GM12865 (cell line): ENCODE measurements at regions not wholly inside any gene's neighbourhood (a gene's known extent, or its start where the extent isn't known, plus 50 kb on each side); places are given as distances from the start of the nearest gene placed in this dataset.

Experiments
- DNase-seq: peaks from one replicate; pipeline ENCODE4 v3.0.0; 2010; ENCODE audit warnings: low read depth
- H3K4me3 ChIP-seq: 2 replicates; pipeline ENCODE4 v1.5.1; 2011; ENCODE audit warnings: mild to moderate bottlenecking, low read depth, low read length, control low read depth
- CTCF ChIP-seq: IDR thresholded peaks from 2 replicates; pipeline ENCODE4 v1.5.1; 2011; ENCODE audit warnings: low read length, control low read depth, low read depth, inconsistent platforms; ENCODE audit not compliant: insufficient read depth; ENCODE audit errors: missing control alignments

GRCh38 chr6:90428514-90428913, 131.9 kb upstream of the BACH2 start:
- TF ChIP-seq CTCF, result no peak
- no peak overlapping the region for H3K4me3 ChIP-seq
- DNase-seq, result no peak

GRCh38 chr6:90425161-90425641, 128.6 kb upstream of the BACH2 start:
- DNase-seq, result peak; percentile 83
- no peak for TF ChIP-seq CTCF
- no peak overlapping the region; the same call in 1 of the 2 replicates for H3K4me3 ChIP-seq

GRCh38 chr6:90424580-90424979, 127.9 kb upstream of the BACH2 start:
- no peak for TF ChIP-seq CTCF
- no peak for DNase-seq
- H3K4me3 ChIP-seq, result no peak overlapping the region

- DNase-seq, result no peak
- no peak overlapping the region for H3K4me3 ChIP-seq
- TF ChIP-seq CTCF, result no peak
Measured at GRCh38 chr6:90421666-90422065, 125.0 kb upstream of the BACH2 start.

GRCh38 chr6:90420500-90420899, 123.9 kb upstream of the BACH2 start:
- no peak for DNase-seq
- TF ChIP-seq CTCF, result no peak
- H3K4me3 ChIP-seq, result no peak overlapping the region

GRCh38 chr6:90417385-90417784, 120.7 kb upstream of the BACH2 start:
- TF ChIP-seq CTCF, result no peak
- no peak for DNase-seq
- no peak overlapping the region for H3K4me3 ChIP-seq

GRCh38 chr6:90416322-90416721, 119.7 kb upstream of the BACH2 start:
- no peak overlapping the region for H3K4me3 ChIP-seq
- TF ChIP-seq CTCF, result no peak
- no peak for DNase-seq
